Bronchial epithelial cell (primary cell): ENCODE measurements at regions not wholly inside any gene's neighbourhood (a gene's known extent, or its start where the extent isn't known, plus 50 kb on each side); places are given as distances from the start of the nearest gene placed in this dataset.
A peak's percentile ranks its signal among the peaks of the same experiment; 100 is the strongest.

Experiments used
- DNase-seq: peaks from one replicate; pipeline ENCODE4 v3.0.0-alpha.2; 2010; ENCODE audit warnings: low read depth
- FAIRE-seq: peaks from 2 replicates; lab custom pipeline; 2011; peaks lifted over from hg19 to GRCh38; lab: Jason Lieb, UNC
- H3K27me3 ChIP-seq: 2 replicates; pipeline ENCODE4 v1.5.1; 2011; ENCODE audit warnings: low read length; ENCODE audit not compliant: control insufficient read depth, insufficient read depth
- H3K36me3 ChIP-seq: 2 replicates; pipeline ENCODE4 v1.5.1; 2011; ENCODE audit warnings: low read length; ENCODE audit not compliant: control insufficient read depth, insufficient read depth
- H3K4me3 ChIP-seq: 2 replicates; pipeline ENCODE4 v1.5.1; 2011; ENCODE audit warnings: mild to moderate bottlenecking, low read depth, low read length, control low read depth
- CTCF ChIP-seq: IDR thresholded peaks from 2 replicates; pipeline ENCODE4 v1.5.1; 2011; ENCODE audit warnings: mild to moderate bottlenecking, moderate library complexity, low read length, control low read depth, inconsistent platforms; ENCODE audit not compliant: insufficient read depth, severe bottlenecking

DNA sequence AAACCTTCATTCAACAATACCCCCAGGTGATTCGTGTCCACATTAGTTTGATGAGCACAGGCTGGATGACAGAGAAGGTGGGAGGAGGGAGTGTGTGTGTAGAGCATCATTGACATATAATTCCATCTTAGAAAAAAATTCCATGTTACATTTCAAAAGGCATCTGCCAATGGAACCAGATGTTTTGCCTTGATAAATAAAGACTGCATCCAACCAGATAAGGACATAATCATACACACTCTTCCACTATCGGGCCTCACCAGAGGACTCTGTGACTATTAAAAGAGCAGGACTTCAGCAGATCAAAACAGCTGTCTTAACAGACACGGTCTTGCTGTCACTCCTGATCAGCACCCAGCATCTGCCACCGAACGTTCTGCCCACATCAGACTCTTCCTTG, 96.4 kb upstream of the SPIN1 start:
- Histone ChIP-seq H3K4me3 (no peak overlapping the region), H3K36me3 (no peaks in the 10 kb centered on the region), H3K27me3 (no peaks in the 10 kb centered on the region)
- no peak for TF ChIP-seq CTCF
- DNase-seq = no peak
- FAIRE-seq = no peak

DNA sequence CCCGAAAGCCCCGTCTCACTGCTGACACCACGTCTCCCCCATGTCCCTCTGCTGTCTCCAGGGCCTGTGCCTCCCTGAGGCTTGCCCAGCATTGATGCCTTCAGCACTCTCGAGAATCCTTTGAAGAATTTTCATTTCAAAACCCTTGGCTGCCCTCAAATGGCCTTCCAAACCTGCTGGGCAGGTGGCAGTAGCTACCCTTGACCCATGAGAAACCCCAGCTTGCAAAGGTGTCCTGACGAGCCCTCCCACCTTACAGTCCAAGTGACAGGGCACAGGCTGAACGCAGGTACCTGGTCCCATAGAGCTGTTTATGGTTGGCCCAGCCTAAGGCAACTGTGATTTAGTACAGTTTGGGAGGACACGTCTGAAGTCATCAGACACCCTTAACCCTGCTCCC, 97.2 kb upstream of the SPIN1 start:
- FAIRE-seq (peak; percentile 36), DNase-seq (no peak)
- Histone ChIP-seq H3K36me3 (no peaks in the 10 kb centered on the region), H3K4me3 (no peak overlapping the region), H3K27me3 (no peaks in the 10 kb centered on the region)
- no peak for TF ChIP-seq CTCF

- DNase-seq (no peak), FAIRE-seq (no peak)
- H3K27me3 ChIP-seq = no peaks in the 10 kb centered on the region
- no peak for TF ChIP-seq CTCF
- no peak overlapping the region for H3K4me3 ChIP-seq
- no peaks in the 10 kb centered on the region for H3K36me3 ChIP-seq
These were observed 98.7 kb upstream of the SPIN1 start for GRCh38 chr9:88289532-88289931.

DNA sequence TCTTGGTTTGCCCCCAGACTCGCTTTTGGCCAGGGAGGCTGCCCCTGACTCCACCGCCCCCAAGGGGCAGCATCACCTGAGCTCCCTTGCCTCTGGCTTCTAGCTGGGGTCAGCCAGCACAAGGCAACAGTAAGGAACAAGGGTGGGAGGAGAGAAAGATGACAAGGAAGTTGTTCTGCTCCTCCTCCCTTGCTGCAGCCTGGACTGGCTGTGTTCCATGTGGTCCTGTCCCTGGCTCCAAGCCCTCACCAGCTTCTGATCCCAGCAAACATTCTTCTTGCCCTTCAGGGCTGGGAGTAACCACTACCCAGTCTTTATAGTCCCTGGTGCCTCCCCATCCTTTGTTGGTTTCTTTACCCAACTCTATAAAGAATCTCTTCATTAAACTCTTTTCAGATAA, 100.3 kb upstream of the SPIN1 start:
- FAIRE-seq (no peak), DNase-seq (no peak)
- no peaks in the 10 kb centered on the region for H3K27me3 ChIP-seq
- no peaks in the 10 kb centered on the region for H3K36me3 ChIP-seq
- TF ChIP-seq CTCF = no peak
- H3K4me3 ChIP-seq = no peak overlapping the region

DNA sequence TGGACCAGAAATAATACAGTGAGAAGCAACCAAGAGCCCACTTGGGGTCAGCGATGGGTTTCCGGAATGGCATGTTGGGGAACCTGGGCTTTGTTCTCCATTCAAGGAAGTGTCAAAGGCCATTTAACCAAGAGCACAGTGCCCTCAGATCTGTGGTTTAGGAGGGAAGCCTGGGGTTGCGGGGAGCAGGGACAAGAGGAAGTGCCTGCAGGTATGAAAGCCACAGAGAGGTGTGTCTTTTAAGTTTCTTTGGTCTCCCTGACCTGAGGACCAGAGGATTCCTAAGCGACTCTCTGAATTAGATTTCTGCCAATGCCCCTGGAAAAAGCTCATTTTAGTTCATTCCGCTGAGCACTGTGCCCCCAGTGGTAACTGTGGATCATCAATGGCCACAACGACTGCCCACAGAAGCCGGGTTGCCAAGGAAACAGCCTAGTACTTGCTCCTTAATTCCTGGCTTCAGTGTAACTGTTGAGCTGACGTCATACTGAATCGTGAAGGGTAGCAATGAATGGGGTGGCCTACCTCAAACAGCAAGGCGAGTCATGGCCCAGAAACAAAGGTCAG, 107.3 kb upstream of the SPIN1 start:
- no peak for DNase-seq
- Histone ChIP-seq H3K27me3 (no peaks in the 10 kb centered on the region), H3K36me3 (no peaks in the 10 kb centered on the region), H3K4me3 (no peak overlapping the region)
- no peak for FAIRE-seq
- no peak for TF ChIP-seq CTCF

- Histone ChIP-seq H3K36me3 (no peaks in the 10 kb centered on the region), H3K27me3 (no peaks in the 10 kb centered on the region), H3K4me3 (no peak overlapping the region)
- DNase-seq (no peak), FAIRE-seq (no peak)
- no peak for TF ChIP-seq CTCF
These were observed 110.2 kb upstream of the SPIN1 start for GRCh38 chr9:88278036-88278435.
